ENCODE measurements at regions not wholly inside any gene's neighbourhood (a gene's known extent, or its start where the extent isn't known, plus 50 kb on each side); places are given as distances from the start of the nearest gene placed in this dataset.

DNA sequence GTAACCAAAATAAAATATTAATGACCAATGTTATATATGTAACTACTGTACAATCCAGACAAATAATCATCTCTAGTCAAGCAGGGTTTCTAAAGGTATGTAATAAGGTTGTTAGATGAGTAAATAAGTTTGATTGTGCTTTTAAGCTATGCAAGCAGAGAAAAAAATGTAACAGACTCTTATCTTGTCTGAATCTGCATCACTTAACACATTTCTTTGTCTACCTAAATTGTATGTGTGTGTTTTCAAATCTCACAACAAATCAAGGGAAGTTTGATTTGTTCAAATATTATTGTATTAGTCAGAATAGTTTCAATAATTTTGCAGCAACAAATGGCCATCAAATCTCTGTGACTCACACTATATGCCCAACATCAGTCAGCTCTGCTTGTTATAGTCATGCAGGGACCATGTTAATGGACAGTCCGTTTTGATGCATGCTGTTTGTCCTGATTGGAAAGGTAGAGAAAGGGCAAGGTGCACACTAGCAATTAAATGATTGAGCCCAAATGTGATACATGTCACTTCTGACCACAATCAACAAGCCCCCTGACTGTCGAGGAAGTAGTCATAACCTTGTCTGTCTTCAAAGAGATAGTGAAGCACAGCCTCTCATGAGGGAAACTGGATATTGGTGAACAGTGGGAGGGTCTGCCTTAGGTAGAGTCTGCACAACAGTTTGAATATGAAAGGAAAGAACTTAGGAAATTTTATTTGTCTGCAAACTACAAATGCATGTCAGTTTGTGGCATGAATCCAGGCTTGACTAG is 349.4 kb upstream of the SATB1 start:
- DNase-seq (ENCODE audit: low read depth) = no peak

DNA sequence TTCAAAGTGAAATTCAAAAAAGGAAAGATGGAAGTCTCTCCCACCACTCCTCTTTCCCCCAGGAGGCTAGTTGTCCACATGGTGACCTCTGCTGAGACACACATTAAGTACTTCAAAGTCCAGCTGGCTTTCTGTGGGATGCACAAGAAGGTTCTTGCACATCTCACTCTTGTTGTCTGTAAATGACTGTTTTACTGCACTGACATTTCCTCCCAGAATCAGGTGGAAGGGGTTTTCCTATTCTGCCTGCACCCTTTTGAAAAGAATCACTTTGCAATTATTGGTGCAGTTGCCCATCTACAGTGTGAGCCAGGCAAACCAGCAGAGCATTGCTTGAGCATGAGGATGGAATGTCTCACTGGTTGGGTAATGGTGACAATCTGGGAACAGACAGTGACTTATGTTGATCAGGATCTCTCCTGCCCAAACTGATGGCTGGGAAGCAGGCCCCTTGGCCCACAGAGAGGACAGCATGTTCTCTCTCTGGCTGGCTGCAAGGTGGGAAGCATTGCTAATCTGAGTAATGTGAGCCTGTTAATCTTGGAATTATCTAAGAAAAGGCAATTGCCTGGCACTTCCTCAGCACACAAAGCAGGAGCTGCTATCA is 347.7 kb upstream of the SATB1 start:
- no peak for DNase-seq (ENCODE audit: low read depth)

DNA sequence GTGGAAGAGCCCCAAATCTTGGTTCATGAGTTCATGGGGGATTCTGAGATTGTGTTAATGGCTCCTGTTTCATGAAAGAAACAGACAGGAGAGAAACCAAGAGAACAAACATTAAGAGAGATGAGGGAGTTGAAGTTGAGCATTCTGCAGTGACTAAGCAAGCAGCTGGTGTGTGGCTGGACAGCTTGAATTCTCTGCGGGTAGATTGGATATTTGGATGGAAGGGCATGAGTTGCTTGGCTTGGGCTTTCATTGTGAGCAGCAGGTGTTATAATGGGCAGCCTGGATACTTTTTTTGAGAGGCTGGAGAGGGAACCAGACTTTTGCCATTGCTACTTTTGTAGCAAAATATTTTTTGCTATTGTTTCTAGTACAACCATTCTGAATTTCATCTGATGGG is 346.8 kb upstream of the SATB1 start:
- no peak for DNase-seq (ENCODE audit: low read depth)

DNA sequence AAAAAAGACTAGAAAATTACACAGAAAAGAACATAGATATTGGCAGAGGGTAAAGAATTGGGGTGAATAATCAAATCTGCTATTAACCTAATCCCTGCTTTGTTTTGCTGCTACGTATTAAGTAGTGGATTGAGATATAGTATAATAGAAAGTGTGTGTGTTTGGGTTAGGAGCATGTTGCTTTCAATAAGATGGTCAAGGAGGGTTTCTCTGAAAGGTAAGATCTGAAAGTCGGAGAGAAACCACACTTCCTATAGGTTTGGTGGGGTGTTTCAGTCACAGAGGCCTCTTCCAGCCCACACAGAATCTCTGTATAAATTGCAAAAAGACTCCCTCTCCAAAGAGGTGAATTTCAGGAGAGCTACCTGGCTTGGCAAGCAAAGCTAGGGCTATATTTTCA is 345.7 kb upstream of the SATB1 start:
- DNase-seq (ENCODE audit: low read depth) = no peak

DNA sequence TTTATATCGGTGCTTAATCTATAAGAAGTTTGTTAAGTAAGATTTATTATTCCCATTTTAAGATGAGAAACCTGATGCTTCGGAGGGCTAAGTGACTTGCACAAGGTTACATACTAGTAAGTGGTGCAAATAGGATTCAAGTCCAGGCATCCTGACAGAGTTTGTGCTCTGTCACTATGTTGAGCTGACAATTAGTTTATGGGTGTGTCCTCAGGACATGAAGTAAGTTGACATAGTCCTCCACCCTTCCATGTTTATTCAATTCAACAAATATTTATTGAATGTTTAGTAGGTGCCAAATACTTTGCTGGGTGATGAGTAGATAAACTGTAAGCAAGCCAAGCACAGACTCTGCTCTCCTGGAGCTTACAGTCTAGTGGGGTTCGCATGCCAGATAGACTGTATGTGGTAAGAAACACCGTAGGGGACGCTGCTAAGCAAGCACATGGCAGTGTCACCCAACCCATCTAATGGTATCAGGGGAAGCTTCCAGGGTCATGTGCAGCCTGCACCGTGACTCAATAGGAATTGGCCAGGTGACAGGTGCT is 342.7 kb upstream of the SATB1 start:
- DNase-seq (ENCODE audit: low read depth) = no peak

DNA sequence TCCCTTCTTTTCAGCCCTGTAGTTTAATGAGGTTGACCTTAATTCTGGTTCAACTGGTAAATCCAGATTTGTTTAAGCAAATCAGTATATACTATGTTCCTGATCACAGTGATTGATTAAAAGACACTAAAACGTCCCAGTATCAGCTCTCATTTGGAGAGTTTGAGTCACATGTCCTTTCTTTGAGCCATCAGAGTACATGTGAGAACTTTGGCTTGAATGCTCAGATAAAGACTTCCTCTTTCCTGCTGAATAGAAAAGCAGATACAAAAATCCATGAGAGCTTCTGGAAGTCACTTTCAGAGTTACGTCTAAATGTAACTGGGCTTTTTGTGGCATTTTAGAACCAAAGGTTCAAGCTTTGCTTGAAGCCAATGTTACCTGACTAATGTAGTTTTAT is 341.8 kb upstream of the SATB1 start:
- no peak for DNase-seq (ENCODE audit: low read depth)

DNA sequence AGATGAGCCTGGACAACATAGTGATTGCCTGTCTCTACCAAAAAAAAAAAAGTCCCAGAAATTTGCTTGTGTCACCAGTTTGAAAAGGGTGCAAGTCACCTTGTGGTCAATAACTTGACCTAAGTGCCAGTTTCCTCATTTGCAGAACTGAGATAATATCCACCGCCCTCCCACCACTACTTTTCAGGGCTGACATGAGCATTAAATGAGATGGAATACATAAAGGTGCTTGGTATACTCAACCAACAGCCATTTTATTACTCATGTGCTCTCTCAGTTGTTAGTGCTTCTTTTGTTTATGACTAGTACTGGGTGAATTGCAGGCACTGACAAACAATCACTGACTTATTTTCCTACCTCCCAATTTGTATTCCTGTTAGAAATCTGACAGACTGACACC is 340.5 kb upstream of the SATB1 start:
- no peak for DNase-seq (ENCODE audit: low read depth)

DNA sequence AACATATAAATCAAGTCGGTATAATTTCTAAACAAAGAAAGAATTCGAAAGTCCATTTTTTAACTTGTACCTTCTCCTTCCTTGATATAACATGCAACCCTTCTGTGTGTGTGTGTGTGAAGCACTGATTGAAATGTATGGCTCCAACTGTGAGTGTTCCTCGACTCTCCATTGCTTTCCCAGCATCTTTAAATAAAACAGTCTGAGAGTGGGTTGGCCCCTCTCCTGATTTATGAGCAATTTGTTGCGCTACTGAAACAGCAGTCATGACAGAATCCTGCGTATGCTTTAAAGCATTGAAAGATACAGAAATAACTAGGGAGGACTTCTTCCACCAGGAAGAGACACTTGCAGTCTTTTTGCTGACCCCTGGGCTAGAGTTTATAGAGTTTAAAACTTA is 340.0 kb upstream of the SATB1 start:
- no peak for DNase-seq (ENCODE audit: low read depth)

DNA sequence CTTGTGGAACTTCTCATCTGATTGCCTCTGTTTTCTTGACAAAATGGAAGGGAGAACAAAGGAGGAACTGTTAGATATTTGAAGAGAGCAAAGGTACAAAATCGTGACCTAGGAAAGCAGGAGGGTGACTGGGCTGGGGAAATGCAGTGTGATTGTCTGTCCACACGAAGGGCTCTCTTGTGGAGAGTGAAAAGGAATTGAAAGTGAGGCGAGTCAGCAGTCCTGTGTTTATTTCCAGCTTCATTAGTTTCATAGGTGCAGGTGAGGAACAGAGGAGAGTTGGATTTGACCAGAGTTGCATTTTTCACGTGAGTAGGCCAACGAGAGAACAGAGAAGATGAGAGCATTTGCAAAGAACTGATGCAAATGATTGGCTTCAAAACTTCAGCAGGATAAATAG is 336.4 kb upstream of the SATB1 start:
- DNase-seq (ENCODE audit: low read depth) = no peak

DNA sequence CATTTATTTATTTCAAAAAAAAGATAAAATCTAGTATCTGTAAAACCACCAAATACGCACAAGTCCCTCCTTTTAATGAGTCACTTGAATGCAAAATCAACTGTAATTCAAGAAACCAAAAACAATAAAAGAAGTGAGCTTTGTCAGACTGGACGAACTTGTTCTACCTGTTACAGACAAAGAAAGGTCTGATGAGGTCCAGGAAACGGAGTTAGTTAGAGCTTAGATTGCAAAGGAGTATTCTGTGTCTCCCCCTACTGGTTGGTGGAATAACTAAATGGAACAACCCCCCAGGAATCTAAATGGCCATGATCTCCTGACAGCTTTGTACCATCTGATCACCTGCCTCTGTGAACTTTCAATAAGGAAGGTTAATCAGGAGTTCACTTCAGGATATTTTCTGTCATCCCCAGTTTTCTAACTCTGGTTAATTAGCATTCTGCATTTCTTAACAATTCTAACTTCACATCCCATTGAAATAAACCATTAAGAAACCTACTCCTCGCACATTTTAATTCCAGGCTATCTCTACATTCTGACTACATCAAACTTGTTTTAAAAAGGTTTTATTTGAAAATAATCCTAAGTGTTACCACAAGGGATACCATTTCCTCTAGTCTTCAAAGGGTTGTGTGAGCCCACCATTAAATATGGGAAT is 333.0 kb upstream of the SATB1 start:
- DNase-seq (ENCODE audit: low read depth) = peak; percentile 2

DNA sequence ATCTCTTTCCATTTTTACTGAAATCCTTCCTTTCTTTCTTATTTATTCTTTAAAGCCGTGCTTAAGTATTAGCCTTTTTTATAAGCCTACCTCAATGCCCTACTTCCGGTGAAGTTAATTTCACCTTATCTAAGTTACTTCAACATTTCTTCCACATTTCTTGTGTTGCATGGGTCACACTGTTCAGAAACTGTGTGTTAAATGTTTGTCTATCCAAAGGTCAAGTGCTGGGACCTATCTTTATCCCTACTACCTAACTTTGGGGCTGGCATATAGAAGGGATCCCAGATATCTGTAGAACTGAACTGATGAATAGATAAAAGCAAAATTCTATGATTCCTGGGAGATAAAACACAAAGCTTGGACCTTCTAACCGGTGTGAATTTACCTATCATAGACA is 332.3 kb upstream of the SATB1 start:
- no peak for DNase-seq (ENCODE audit: low read depth)

DNA sequence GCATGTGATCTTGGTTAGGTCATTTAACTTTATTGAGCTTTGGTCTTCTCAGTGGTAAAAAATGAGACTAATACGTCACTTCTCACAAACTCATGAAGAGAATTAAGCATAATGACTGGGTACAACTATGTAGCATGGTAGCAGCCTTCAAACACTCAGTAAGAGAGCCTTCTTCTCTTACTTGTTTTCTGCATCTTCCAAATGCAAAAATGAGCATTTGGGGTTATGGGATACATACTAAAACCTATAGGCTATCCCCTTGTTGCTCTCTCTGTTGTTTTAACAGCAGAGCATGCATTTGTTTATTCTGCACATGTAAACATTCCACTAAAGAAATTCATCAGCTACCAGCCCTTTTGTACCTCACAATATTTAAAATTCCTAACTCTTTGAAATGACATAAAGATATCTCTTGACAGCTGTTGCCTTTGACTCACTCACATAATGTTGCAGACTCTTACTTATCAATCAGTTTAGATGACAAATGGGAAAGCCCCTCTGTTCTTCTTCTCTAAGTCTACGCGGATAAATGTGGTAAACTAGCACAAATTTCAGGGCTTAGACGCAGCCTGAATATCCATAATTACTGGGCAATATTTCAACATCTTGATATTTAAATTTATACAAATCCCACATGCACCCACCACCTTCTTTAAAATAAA is 327.3 kb upstream of the SATB1 start:
- no peak for DNase-seq (ENCODE audit: low read depth)

DNA sequence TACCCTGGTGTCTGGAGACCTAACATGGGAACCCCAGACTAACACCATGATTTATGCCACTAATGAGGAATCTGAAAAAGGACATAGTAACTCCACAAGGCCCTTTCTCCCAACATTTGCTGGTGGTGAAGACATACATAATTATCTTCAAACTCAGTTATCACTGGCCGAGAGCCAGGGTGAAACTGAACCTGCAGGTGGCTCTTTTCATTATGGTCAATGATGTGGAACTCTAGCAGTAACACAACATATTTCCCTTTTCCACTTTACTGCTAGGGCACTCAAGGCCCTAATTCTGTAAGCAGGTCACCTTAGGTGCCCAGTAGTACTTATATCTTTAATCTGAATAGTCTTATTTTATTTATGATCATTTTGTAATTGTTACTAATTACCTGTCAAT is 326.4 kb upstream of the SATB1 start:
- DNase-seq (ENCODE audit: low read depth) = no peak

DNA sequence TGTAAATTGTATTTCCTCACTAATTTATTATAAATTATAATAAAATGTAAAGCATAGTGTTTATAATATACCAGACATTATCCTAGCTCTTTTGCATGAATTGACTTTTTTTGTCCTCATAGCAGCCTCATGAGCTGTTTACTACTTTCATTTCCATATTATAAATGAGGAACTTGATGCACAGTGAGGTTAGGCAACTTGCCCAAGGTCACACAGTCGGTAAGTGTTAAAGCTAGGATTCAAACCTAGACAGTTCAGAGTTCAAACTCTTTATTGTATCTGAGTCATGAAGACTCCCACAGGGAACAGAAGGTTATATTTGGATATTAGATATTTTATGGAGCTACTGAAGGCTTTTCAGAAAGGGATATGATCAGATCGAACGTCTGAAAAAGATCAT is 322.2 kb upstream of the SATB1 start:
- DNase-seq (ENCODE audit: low read depth) = no peak

DNA sequence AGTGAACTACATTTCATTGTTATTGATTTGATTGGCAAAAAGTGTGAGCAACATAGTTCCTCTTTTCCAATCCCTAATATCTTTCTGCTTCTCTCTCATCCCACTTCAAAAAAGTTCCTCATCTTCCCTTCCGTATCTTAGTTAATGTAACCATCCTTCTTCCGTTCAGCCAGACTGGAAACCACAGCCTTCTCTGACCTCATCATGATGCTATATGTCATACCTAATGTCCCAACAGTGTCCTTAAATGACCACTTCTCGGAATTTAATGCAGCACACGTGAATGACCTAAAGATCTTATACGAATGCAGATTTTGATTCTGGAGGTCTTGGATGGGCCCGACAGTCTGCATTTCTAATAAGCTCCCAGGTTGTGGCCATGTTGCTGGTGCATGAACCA is 320.3 kb upstream of the SATB1 start:
- no peak for DNase-seq (ENCODE audit: low read depth)

DNA sequence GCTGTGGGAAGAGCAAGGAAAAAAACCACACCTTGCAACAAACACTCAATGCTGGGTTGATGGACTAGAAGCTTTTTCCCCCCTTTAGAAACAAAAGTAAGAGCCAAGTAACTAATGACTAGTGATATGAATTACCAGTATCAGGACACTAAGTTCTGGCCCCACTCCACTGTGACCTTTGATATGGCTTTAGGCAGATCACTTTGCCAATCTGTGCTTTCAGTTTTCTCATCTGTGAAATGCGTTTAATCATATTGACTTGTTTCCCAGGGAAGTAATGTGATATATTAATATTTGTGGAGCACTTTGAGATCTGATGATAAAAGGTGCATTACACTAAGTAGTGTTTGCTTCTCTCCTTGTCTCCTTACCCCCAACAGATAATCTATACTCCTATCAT is 319.3 kb upstream of the SATB1 start:
- no peak for DNase-seq (ENCODE audit: low read depth)

DNA sequence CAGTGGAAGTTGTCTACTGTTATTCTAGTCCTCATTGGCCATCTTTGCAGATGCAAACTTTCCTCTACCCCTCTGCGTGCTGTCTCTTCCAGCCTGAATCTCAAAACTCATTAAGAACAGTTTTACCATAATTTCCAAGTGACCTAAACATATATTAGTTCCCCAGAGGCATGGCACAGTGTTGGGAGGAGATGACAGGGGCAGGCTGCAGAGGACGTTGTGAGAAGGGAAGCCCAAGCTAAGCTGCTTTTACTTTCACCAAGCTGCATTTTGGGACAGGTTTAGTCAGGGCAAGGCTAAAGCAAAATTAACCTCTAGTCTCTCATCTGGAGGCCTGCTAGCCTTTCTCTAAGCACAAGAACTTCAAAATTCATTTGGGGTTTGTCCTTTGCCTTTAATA is 318.6 kb upstream of the SATB1 start:
- DNase-seq (ENCODE audit: low read depth) = no peak

DNA sequence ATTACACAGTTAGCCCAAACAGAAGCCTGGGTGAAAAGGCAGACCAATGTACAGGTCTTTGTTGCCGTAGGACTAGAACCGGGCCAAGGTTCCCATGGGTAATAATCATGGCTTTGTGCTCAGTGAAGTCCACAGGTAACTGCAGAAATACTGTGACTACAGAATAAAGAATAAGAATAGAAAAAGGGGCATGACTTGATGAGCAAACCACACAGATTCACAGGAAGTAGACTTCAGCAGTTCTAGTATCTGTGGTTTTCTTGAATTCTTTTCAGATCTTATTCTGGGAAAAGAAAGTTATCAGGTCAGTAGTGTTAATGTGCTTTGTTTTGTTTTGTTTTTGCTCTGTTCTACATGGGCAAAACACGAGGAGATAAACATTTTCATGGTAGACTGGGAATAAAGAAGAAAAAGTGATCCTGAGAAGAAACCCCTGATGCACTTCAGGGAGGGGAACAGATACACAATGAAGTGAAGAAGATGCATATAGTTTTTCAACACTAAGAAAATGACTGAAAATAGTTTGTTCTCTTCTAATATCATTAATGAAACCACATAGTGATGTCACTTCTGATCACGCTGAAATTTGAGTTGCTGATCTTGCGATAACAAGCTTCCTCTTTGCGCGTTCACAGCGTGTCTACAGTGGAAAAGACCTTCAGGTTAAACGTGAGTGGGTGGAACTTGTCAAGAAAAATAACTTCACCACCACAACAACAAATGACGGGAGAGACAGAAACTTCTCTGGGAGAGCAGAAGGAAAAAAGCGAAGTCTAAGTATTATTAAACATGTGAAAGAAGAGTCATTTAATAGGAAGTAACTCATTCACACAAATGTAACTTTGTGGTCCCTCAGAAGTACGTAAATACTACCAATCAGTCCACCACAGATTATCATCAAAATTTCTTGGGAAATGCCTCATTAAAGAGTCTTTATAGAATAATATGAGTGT is 315.8 kb upstream of the SATB1 start:
- DNase-seq (ENCODE audit: low read depth) = peak; percentile 51

DNA sequence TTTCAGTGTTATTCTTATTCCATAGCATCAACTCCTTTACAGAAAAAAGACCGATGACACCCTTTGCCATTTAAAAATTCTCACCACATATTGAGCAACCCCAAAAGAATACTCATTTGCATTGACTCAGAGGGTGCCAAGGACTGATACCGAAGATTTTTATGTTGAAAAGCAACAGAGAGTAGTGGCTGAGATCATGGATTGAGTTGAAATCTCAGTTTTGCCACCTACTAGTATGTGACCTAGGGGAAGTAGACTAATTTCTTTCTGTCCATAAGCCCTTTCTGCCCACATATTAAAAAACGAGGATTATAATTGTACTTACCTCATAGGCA is 313.9 kb upstream of the SATB1 start:
- no peak for DNase-seq (ENCODE audit: low read depth)

DNA sequence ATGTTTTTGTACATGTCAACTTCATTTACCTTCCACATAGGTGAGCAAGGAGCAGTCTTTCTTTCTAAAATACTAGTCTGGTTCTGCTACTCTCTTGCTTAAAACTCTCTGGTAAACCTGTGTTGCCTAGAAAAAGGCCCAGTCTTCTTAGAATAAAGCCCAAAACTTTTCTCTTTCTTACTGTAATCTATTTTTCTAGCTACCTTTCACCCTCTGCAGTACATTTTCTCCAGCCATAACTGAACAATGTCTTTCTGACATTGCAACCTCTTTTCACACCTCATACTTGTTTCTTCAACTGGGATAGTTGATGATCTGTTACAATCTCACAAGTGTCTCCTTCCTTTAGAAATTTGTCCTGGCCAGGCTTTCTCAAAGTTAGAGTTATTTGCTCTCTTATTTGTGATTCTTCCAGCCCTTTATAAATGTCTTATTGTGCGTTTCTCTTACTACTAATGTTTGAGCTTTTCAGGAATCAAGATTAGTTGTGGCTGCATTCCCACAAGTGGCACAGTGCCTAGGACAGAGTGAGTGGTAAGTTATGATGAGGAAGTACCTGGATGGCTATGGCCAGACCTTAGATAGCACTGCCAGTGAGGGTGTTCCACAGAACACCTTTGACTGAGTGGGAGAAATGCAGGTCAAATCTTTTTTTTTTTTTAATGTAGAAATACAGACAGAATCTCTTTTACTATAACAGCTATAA is 313.4 kb upstream of the SATB1 start:
- DNase-seq (ENCODE audit: low read depth) = no peak

DNA sequence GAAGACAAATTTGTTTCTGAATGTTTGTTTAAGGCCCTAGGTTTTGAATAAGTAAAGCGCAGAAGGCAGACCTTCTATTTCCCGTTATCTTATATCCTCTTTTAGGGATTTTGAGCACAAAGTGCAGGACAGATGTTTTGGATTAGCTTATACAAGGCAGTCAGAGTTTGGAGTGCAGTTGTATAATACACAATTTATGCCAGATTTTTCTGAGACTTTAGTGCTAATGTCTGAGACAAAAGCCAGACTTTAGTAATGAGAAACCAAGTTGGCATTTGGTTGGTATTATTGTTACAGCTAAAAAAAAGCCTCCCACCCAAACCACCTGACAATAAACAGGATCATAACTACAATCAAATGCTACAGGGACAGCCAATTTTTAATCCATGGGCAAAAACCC is 309.9 kb upstream of the SATB1 start:
- no peak for DNase-seq (ENCODE audit: low read depth)

All from T follicular helper cell (primary cell).